ENCODE measurements at regions not wholly inside any gene's neighbourhood (a gene's known extent, or its start where the extent isn't known, plus 50 kb on each side); places are given as distances from the start of the nearest gene placed in this dataset.
"Not testable (repeated sequence)": the region's sequence is repeated elsewhere in the genome, so short reads cannot be mapped to it uniquely, and the experiment has no call there.

DNA sequence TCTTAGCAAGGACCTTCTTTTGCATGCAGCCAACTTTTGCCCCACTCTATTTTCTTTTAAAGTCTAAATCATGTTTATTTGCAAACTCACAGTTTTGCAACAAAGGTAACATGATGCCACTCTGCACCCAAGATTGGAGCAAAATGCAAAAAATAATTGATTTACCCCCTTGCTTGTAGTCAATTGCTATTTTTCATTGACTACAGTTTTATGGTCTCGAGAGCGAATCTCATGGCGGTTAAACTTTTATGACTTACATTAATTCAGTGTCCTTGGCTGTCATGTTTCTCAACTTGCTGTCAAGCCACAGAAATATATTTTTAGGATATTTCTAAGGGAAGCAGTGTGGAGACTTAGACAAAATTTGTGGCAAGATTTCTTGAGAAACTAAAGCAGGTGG is 110.0 kb upstream of the JCAD start:
- Histone ChIP-seq H3K4me3 (no peak overlapping the region), H3K4me1 (no peaks in the 10 kb centered on the region), H3K9me3 (no peaks in the 10 kb centered on the region), H3K27me3 (no peaks in the 10 kb centered on the region), H3K27ac (no peak overlapping the region), H3K36me3 (no peaks in the 10 kb centered on the region)
- TF ChIP-seq, protein P1, sequence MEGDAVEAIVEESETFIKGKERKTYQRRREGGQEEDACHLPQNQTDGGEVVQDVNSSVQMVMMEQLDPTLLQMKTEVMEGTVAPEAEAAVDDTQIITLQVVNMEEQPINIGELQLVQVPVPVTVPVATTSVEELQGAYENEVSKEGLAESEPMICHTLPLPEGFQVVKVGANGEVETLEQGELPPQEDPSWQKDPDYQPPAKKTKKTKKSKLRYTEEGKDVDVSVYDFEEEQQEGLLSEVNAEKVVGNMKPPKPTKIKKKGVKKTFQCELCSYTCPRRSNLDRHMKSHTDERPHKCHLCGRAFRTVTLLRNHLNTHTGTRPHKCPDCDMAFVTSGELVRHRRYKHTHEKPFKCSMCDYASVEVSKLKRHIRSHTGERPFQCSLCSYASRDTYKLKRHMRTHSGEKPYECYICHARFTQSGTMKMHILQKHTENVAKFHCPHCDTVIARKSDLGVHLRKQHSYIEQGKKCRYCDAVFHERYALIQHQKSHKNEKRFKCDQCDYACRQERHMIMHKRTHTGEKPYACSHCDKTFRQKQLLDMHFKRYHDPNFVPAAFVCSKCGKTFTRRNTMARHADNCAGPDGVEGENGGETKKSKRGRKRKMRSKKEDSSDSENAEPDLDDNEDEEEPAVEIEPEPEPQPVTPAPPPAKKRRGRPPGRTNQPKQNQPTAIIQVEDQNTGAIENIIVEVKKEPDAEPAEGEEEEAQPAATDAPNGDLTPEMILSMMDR (IDR thresholded peaks at IDR 0.05) = no peak
- no peak for ATAC-seq
- no peak for DNase-seq
- intact Hi-C loops (cut with DNase I) = no loop called here

DNA sequence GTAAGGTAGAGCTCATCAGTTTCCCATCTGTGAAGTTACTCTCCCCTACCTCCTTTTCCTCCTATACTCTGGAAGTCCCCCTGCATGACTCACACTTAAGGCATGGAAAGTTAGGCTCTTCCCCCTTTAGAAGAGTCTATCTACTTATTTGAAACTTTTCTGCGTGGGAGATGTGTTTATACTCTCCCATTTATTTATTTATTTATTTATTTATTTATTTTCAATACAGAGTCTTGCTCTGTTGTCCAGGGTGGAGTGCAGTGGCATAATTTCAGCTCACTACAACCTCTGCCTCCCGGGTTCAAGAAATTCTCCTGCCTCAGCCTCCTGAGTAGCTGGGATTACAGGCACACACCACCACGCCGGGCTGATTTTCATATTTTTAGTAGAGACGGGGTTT is 107.5 kb upstream of the JCAD start:
- TF ChIP-seq, protein P1 (IDR thresholded peaks at IDR 0.05) = no peak
- ATAC-seq (no peak), DNase-seq (no peak)
- no peak overlapping the region for H3K4me3 ChIP-seq
- no peaks in the 10 kb centered on the region for H3K36me3 ChIP-seq
- no peak overlapping the region for H3K27ac ChIP-seq
- H3K9me3 ChIP-seq = no peaks in the 10 kb centered on the region
- H3K27me3 ChIP-seq = no peaks in the 10 kb centered on the region
- no peaks in the 10 kb centered on the region for H3K4me1 ChIP-seq
- intact Hi-C loops (cut with DNase I) = no loop called here

GRCh38 chr10:30163410-30163809 is 104.0 kb upstream of the JCAD start:
- H3K27me3 ChIP-seq; ATAC-seq; H3K27ac ChIP-seq; H3K36me3 ChIP-seq; intact Hi-C loops (cut with DNase I); DNase-seq; H3K4me3 ChIP-seq; H3K4me1 ChIP-seq; H3K9me3 ChIP-seq: not testable (repeated sequence)

DNA sequence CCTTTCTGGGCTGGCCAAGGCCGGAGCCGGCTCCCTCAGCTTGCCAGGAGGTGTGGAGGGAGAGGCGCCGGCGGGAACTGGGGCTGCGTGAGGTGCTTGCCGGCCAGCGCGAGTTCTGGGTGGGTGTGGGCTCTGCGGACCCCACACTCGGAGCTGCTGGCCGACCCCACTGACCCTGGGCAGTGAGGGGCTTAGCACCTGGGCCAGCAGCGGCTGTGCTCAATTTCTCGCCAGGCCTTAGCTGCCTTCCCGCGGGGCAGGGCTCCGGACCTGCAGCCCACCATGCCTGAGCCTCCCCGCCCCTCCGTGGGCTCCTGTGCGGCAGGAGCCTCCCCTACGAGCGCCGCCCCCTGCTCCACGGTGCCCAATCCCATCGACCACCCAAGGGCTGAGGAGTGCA is 103.4 kb upstream of the JCAD start:
- H3K27ac ChIP-seq; H3K4me1 ChIP-seq; ATAC-seq; H3K9me3 ChIP-seq; DNase-seq; intact Hi-C loops (cut with DNase I); H3K4me3 ChIP-seq; H3K36me3 ChIP-seq; H3K27me3 ChIP-seq: not testable (repeated sequence)

DNA sequence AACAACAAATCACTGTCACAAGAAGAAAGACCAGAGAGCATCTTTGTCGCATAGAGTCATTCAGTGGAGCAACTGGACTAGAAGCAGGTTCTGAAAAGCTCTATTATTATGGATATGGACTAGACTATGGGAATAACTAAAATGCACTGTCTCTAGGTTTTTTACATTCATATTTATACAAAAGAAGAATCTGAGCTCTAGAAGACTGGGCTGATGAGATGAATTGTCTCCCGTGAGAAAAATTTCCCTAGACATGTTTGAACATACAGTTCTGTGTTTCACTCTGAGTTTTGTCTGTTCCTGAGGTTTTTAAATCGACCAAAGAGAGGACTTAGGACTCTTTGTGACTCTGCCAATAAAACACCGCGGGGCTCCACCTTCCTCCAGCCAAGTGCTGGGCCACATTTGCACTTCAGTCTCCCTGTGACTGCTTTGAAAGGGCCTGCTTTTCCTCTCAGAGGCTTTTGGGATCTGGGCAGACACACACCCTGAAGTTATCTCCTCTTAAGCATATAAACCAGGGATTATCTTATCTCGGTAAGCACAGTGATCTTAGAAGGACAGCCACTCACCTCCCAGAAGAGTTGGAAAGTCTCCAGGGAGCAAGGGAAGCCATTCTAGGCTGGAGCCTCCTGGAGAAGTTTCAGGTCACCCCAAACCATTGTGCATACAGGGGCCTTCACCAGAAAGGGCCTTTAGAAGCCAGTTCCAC is 101.0 kb upstream of the JCAD start:
- no peak overlapping the region for H3K27ac ChIP-seq
- no peaks in the 10 kb centered on the region for H3K9me3 ChIP-seq
- no peak overlapping the region for H3K4me3 ChIP-seq
- no peak for ATAC-seq
- no peak for DNase-seq
- TF ChIP-seq, protein P1 (IDR thresholded peaks at IDR 0.05) = no peak
- H3K27me3 ChIP-seq = no peaks in the 10 kb centered on the region
- no peaks in the 10 kb centered on the region for H3K4me1 ChIP-seq
- intact Hi-C loops (cut with DNase I) = no loop called here
- H3K36me3 ChIP-seq = no peaks in the 10 kb centered on the region

GRCh38 chr10:30159614-30160013 is 100.2 kb upstream of the JCAD start:
- H3K9me3 ChIP-seq; H3K27ac ChIP-seq; intact Hi-C loops (cut with DNase I); H3K4me3 ChIP-seq; ATAC-seq; H3K36me3 ChIP-seq; DNase-seq; H3K27me3 ChIP-seq; H3K4me1 ChIP-seq: not testable (repeated sequence)

DNA sequence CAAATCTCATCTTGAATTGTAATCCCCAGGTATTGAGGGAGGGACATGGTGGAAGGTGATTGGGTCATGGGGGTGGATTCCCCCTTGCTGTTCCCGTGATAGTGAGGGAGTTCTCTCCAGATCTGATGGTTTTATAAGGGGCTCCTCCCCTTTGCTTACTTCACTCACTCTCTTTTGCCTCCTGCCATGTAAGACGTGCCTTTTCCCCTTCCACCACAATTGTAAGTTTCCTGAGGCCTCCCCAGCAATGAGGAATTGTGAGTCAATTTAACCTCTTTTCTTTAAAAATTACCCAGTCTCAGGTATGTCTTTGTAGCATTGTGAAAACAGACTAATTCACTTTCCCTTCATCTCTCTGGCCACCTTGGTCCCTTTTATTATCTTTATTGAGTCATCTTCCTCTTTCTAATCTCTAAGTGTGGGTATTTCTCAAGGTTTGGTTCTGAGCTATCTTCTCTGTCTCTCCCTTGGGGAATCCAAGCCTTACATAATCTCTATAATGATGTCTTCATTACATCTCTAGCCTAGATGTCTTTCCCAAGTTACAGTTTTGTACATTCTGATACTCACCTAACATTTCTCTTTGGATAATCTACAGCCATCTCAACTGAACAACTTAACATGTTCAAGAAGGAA is 99.1 kb upstream of the JCAD start:
- no peak overlapping the region for H3K27ac ChIP-seq
- H3K36me3 ChIP-seq = no peaks in the 10 kb centered on the region
- no peaks in the 10 kb centered on the region for H3K9me3 ChIP-seq
- TF ChIP-seq, protein P1 (IDR thresholded peaks at IDR 0.05) = no peak
- ATAC-seq = no peak
- no peaks in the 10 kb centered on the region for H3K4me1 ChIP-seq
- intact Hi-C loops (cut with DNase I) = no loop called here
- no peak overlapping the region for H3K4me3 ChIP-seq
- H3K27me3 ChIP-seq = no peaks in the 10 kb centered on the region
- no peak for DNase-seq
